Testis (tissue), 2 donors: ENCODE measurements at regions not wholly inside any gene's neighbourhood (a gene's known extent, or its start where the extent isn't known, plus 50 kb on each side); places are given as distances from the start of the nearest gene placed in this dataset.

Source experiments
- CTCF ChIP-seq, 3 experiments: fragments of 450-650 bp in 2 of 3; fragments of 200-600 bp in 1 of 3; sonication (generic) in 1 of 3; IDR thresholded peaks; one replicate each; pipeline ENCODE4 v1.5.1; 2016 to 2019; ENCODE audit warnings: antibody characterized with exemption in 3 of 3, mild to moderate bottlenecking in 2 of 3, moderate library complexity in 1 of 3
- POLR2A ChIP-seq: fragments of 450-650 bp; IDR thresholded peaks from one replicate; pipeline ENCODE4 v1.6.1; 2017; ENCODE audit warnings: antibody characterized with exemption, mild to moderate bottlenecking, moderate library complexity

- TF ChIP-seq CTCF (IDR thresholded peaks at IDR 0.05) (no peak), POLR2A (no peak)
These were observed 142.4 kb downstream of the GLUL start for GRCh38 chr1:182249201-182249676.
